ENCODE measurements at regions not wholly inside any gene's neighbourhood (a gene's known extent, or its start where the extent isn't known, plus 50 kb on each side); places are given as distances from the start of the nearest gene placed in this dataset.

GRCh38 chr11:134647066-134647743, 235.2 kb upstream of the B3GAT1 start:
- TF ChIP-seq CTCF (IDR thresholded peaks at IDR 0.05; ENCODE audit: low read depth, low read length) (no peak), POLR2A (IDR thresholded peaks at IDR 0.05; ENCODE audit: extremely low read depth, insufficient read length) (no peak), MAX (IDR thresholded peaks at IDR 0.05; ENCODE audit: low read depth, low read length) (no peak), MYC (IDR thresholded peaks at IDR 0.05; ENCODE audit: low read depth, low read length) (no peak)

Measured in NB4 (cell line).